ENCODE measurements at regions not wholly inside any gene's neighbourhood (a gene's known extent, or its start where the extent isn't known, plus 50 kb on each side); places are given as distances from the start of the nearest gene placed in this dataset.
A peak's percentile ranks its signal among the peaks of the same experiment; 100 is the strongest.
"Not testable (repeated sequence)": the region's sequence is repeated elsewhere in the genome, so short reads cannot be mapped to it uniquely, and the experiment has no call there.

GRCh38 chr9:88596376-88596775 is 61.4 kb downstream of the NXNL2 start:
- H3K9me3 ChIP-seq (ENCODE audit: low read length): no peaks in the 10 kb centered on the region
- H3K36me3 ChIP-seq (ENCODE audit: insufficient read depth, low read length): no peaks in the 10 kb centered on the region
- H3K9me2 ChIP-seq (replicated peaks; ENCODE audit: insufficient read depth, low read length): no peaks in the 10 kb centered on the region
- peak overlapping the region; percentile 60 for H3K27ac ChIP-seq (ENCODE audit: low read length)
- H2AFZ ChIP-seq (ENCODE audit: low read length): peak overlapping the region; percentile 67
- H3K27me3 ChIP-seq (ENCODE audit: low read length): no peaks in the 10 kb centered on the region
- H3K79me2 ChIP-seq (ENCODE audit: low read length): no peaks in the 10 kb centered on the region
- peaks cover 16% of the 10 kb centered on the region for H3K4me1 ChIP-seq (ENCODE audit: low read length)
- H3K4me3 ChIP-seq (ENCODE audit: low read length): 0 out of 2 replicates have a peak overlapping the region, but pooled peaks have one; percentile 7
- H3K4me2 ChIP-seq (ENCODE audit: low read depth, low read length, poor library complexity, severe bottlenecking): peak overlapping the region; percentile 55
- no peaks in the 10 kb centered on the region for H4K20me1 ChIP-seq (ENCODE audit: insufficient read depth, low read depth, low read length)
- H3K9ac ChIP-seq (ENCODE audit: low read length): peak overlapping the region; percentile 35; the same call in 1 of the 2 replicates
- peak; percentile 76 for DNase-seq

- Histone ChIP-seq H3K4me2 (ENCODE audit: low read depth, low read length, poor library complexity, severe bottlenecking) (no peak overlapping the region), H2AFZ (ENCODE audit: low read length) (no peak overlapping the region), H3K9me2 (replicated peaks; ENCODE audit: insufficient read depth, low read length) (no peaks in the 10 kb centered on the region), H3K9ac (ENCODE audit: low read length) (no peak overlapping the region), H3K27me3 (ENCODE audit: low read length) (no peaks in the 10 kb centered on the region), H3K79me2 (ENCODE audit: low read length) (no peaks in the 10 kb centered on the region), H3K36me3 (ENCODE audit: insufficient read depth, low read length) (no peaks in the 10 kb centered on the region), H3K4me1 (ENCODE audit: low read length) (no peaks in the 10 kb centered on the region), H3K27ac (ENCODE audit: low read length) (no peak overlapping the region), H3K9me3 (ENCODE audit: low read length) (no peaks in the 10 kb centered on the region), H3K4me3 (ENCODE audit: low read length) (no peak overlapping the region), H4K20me1 (ENCODE audit: insufficient read depth, low read depth, low read length) (no peaks in the 10 kb centered on the region)
- no peak for DNase-seq
Observed at GRCh38 chr9:88604836-88605511, 70.0 kb downstream of the NXNL2 start.

DNA sequence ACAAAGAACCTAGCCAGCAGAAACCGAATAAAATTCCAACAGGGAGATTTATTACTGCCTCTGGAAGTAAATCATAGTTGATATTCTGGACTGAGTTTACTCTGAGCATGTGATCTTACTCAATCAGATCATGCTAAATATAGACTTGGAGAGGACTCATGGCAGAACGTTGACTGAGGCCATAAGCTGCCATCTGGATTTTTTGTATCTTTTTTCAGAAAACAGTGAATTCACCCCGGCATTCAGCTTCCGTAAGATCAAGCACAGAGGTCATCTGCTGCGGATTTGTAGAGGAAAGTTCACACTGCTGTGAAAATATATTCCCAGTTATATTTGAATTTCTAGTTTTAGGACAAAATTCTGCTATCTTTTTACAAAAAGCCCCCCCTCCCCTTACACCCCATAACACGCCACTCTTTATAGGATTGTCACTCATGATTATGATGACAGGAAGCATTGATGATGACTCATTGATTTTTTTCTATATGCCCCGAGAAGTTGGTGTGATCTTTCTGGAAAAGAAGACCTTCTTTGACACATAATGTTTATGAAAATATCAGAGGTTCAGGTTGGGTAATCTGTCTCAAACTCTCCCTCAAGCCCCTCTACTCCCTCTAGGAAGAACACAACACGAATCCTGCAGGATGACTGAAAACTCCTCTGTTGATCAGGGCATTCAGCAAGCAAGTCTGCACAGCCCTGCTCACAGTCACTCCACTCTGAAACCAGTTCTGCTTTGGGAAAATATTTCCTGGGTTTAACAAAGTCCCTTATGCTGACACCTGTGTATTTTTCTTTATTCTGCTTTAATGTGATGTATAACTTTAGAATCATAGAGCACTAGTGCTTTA is 70.8 kb downstream of the NXNL2 start:
- Histone ChIP-seq H3K79me2 (ENCODE audit: low read length) (no peaks in the 10 kb centered on the region), H3K4me2 (ENCODE audit: low read depth, low read length, poor library complexity, severe bottlenecking) (no peak overlapping the region)

GRCh38 chr9:88614359-88614758 is 79.4 kb downstream of the NXNL2 start:
- Histone ChIP-seq H3K4me3 (ENCODE audit: low read length) (no peak overlapping the region), H3K4me1 (ENCODE audit: low read length) (no peaks in the 10 kb centered on the region), H3K27me3 (ENCODE audit: low read length) (no peaks in the 10 kb centered on the region), H3K4me2 (ENCODE audit: low read depth, low read length, poor library complexity, severe bottlenecking) (no peak overlapping the region), H3K27ac (ENCODE audit: low read length) (no peak overlapping the region), H3K36me3 (ENCODE audit: insufficient read depth, low read length) (no peaks in the 10 kb centered on the region), H2AFZ (ENCODE audit: low read length) (no peak overlapping the region), H3K9ac (ENCODE audit: low read length) (no peak overlapping the region), H3K79me2 (ENCODE audit: low read length) (no peaks in the 10 kb centered on the region), H3K9me2 (replicated peaks; ENCODE audit: insufficient read depth, low read length) (no peaks in the 10 kb centered on the region), H3K9me3 (ENCODE audit: low read length) (peaks cover 8% of the 10 kb centered on the region), H4K20me1 (ENCODE audit: insufficient read depth, low read depth, low read length) (no peaks in the 10 kb centered on the region)
- no peak for DNase-seq

More for the DNA sequence above, 70.8 kb downstream of the NXNL2 start:
- Histone ChIP-seq H3K4me1 (ENCODE audit: low read length) (no peaks in the 10 kb centered on the region), H3K9me2 (replicated peaks; ENCODE audit: insufficient read depth, low read length) (no peaks in the 10 kb centered on the region), H3K9ac (ENCODE audit: low read length) (no peak overlapping the region), H3K9me3 (ENCODE audit: low read length) (no peaks in the 10 kb centered on the region), H4K20me1 (ENCODE audit: insufficient read depth, low read depth, low read length) (no peaks in the 10 kb centered on the region), H3K27me3 (ENCODE audit: low read length) (no peaks in the 10 kb centered on the region), H2AFZ (ENCODE audit: low read length) (no peak overlapping the region), H3K4me3 (ENCODE audit: low read length) (no peak overlapping the region), H3K36me3 (ENCODE audit: insufficient read depth, low read length) (no peaks in the 10 kb centered on the region), H3K27ac (ENCODE audit: low read length) (no peak overlapping the region)
- no peak for DNase-seq

GRCh38 chr9:88623698-88624097 is 88.7 kb downstream of the NXNL2 start:
- Histone ChIP-seq H3K4me1 (ENCODE audit: low read length) (no peaks in the 10 kb centered on the region), H3K79me2 (ENCODE audit: low read length) (no peaks in the 10 kb centered on the region), H3K9me2 (replicated peaks; ENCODE audit: insufficient read depth, low read length) (no peaks in the 10 kb centered on the region), H4K20me1 (ENCODE audit: insufficient read depth, low read depth, low read length) (no peaks in the 10 kb centered on the region), H3K9me3 (ENCODE audit: low read length) (no peaks in the 10 kb centered on the region), H2AFZ (ENCODE audit: low read length) (no peak overlapping the region), H3K4me2 (ENCODE audit: low read depth, low read length, poor library complexity, severe bottlenecking) (no peak overlapping the region), H3K9ac (ENCODE audit: low read length) (no peak overlapping the region), H3K4me3 (ENCODE audit: low read length) (no peak overlapping the region), H3K27me3 (ENCODE audit: low read length) (no peaks in the 10 kb centered on the region), H3K27ac (ENCODE audit: low read length) (no peak overlapping the region), H3K36me3 (ENCODE audit: insufficient read depth, low read length) (no peaks in the 10 kb centered on the region)
- no peak for DNase-seq

DNA sequence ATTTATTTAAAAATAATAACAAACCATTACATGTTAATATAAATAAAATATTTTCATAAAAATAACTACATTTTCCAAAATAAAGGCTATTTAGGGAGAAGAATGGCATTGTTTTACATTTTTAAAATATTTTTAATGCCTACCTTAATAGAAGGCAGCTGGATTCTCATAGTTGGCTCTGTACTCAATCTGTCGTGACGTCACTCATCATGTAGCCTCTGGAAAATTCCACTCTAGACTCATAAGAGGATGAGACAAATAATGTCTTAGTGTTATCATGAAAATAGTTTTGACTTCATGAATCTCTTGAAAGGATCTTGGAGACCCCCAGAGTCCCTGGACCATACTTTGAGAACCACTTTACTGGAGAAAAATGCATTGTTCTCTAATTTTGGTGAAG is 93.1 kb downstream of the NXNL2 start:
- H3K4me2 ChIP-seq (ENCODE audit: low read depth, low read length, poor library complexity, severe bottlenecking): no peak overlapping the region
- no peaks in the 10 kb centered on the region for H3K4me1 ChIP-seq (ENCODE audit: low read length)
- no peak for DNase-seq
- H3K9me2 ChIP-seq (replicated peaks; ENCODE audit: insufficient read depth, low read length): no peaks in the 10 kb centered on the region
- no peaks in the 10 kb centered on the region for H3K36me3 ChIP-seq (ENCODE audit: insufficient read depth, low read length)
- no peaks in the 10 kb centered on the region for H4K20me1 ChIP-seq (ENCODE audit: insufficient read depth, low read depth, low read length)
- H3K27ac ChIP-seq (ENCODE audit: low read length): no peak overlapping the region
- no peak overlapping the region for H2AFZ ChIP-seq (ENCODE audit: low read length)
- no peaks in the 10 kb centered on the region for H3K79me2 ChIP-seq (ENCODE audit: low read length)
- no peak overlapping the region for H3K4me3 ChIP-seq (ENCODE audit: low read length)
- no peak overlapping the region for H3K9ac ChIP-seq (ENCODE audit: low read length)
- no peaks in the 10 kb centered on the region for H3K9me3 ChIP-seq (ENCODE audit: low read length)
- no peaks in the 10 kb centered on the region for H3K27me3 ChIP-seq (ENCODE audit: low read length)

DNA sequence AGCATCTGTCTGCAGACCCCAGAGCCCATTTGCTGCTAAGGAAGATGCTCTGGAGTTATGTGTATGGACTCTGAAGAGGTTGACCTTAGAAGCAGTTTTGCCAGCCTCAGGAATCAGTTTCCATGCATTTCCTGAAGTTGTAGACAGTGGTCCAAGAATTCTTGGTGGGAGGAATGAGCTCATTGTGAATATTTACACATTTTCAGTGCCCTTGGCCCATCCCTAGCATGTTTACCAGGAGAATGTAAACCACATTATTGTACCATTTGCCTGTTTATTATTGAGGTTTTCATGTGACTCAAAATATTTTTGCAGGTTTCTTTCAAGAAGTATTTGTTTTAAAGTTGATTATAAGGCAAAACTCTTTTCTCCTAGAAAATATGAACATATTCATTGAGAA is 93.8 kb downstream of the NXNL2 start:
- no peaks in the 10 kb centered on the region for H3K36me3 ChIP-seq (ENCODE audit: insufficient read depth, low read length)
- DNase-seq: no peak

GRCh38 chr9:88630574-88630973 is 95.6 kb downstream of the NXNL2 start:
- H3K9me3 ChIP-seq (ENCODE audit: low read length); H4K20me1 ChIP-seq (ENCODE audit: insufficient read depth, low read depth, low read length); H3K4me1 ChIP-seq (ENCODE audit: low read length); H3K79me2 ChIP-seq (ENCODE audit: low read length); H3K9me2 ChIP-seq (replicated peaks; ENCODE audit: insufficient read depth, low read length); H3K9ac ChIP-seq (ENCODE audit: low read length); H3K4me2 ChIP-seq (ENCODE audit: low read depth, low read length, poor library complexity, severe bottlenecking); H2AFZ ChIP-seq (ENCODE audit: low read length); H3K27me3 ChIP-seq (ENCODE audit: low read length); H3K4me3 ChIP-seq (ENCODE audit: low read length); H3K27ac ChIP-seq (ENCODE audit: low read length); H3K36me3 ChIP-seq (ENCODE audit: insufficient read depth, low read length); DNase-seq: not testable (repeated sequence)

More for the DNA sequence above, 93.8 kb downstream of the NXNL2 start:
- H4K20me1 ChIP-seq (ENCODE audit: insufficient read depth, low read depth, low read length): no peaks in the 10 kb centered on the region
- H3K27ac ChIP-seq (ENCODE audit: low read length): no peak overlapping the region
- H3K27me3 ChIP-seq (ENCODE audit: low read length): no peaks in the 10 kb centered on the region
- H3K79me2 ChIP-seq (ENCODE audit: low read length): no peaks in the 10 kb centered on the region
- H3K9ac ChIP-seq (ENCODE audit: low read length): no peak overlapping the region
- H3K4me3 ChIP-seq (ENCODE audit: low read length): no peak overlapping the region
- H2AFZ ChIP-seq (ENCODE audit: low read length): no peak overlapping the region
- H3K4me1 ChIP-seq (ENCODE audit: low read length): no peaks in the 10 kb centered on the region
- H3K9me2 ChIP-seq (replicated peaks; ENCODE audit: insufficient read depth, low read length): no peaks in the 10 kb centered on the region
- no peak overlapping the region for H3K4me2 ChIP-seq (ENCODE audit: low read depth, low read length, poor library complexity, severe bottlenecking)
- no peaks in the 10 kb centered on the region for H3K9me3 ChIP-seq (ENCODE audit: low read length)

All from Karpas-422 (cell line).